HepG2 (cell line): ENCODE measurements at regions not wholly inside any gene's neighbourhood (a gene's known extent, or its start where the extent isn't known, plus 50 kb on each side); places are given as distances from the start of the nearest gene placed in this dataset.

Experiments used
- ATAC-seq: fragments of 200-7000 bp; cut with Tn5 transposase; 3 replicates; pipeline ENCODE4 v1.9.1; 2020; ENCODE audit warnings: mild to moderate bottlenecking, moderate library complexity
- BruUV-seq: library from RNA; stranded (reverse); fragments of 400-500 nt; replicated peaks from 2 replicates; lab custom pipeline; 2021; lab: Mats Ljungman, UMichigan
- CTCF ChIA-PET: fragments of 300-600 bp; formaldehyde crosslinking; extraction: SDS; loops from one replicate; lab custom pipeline; 2021; ENCODE audit warnings: low total read pairs, inconsistent platforms, low intra/inter-chr PET ratio; lab: Yijun Ruan, JAX
- POLR2A ChIA-PET: fragments of 350-600 bp; sonication (Branson Sonifier 250); formaldehyde crosslinking; loops from one replicate; lab custom pipeline; 2020; ENCODE audit warnings: antibody characterized with exemption, inconsistent platforms; lab: Yijun Ruan, JAX
- DNase-seq: peaks from one replicate; pipeline ENCODE4 v3.0.0-alpha.2; 2015; ENCODE audit warnings: low spot score
- FAIRE-seq: peaks from 3 replicates; lab custom pipeline; 2011; peaks lifted over from hg19 to GRCh38; lab: Jason Lieb, UNC
- H2AFZ ChIP-seq: one replicate; pipeline ENCODE4 v1.6.1; 2011; ENCODE audit warnings: low read length, inconsistent platforms
- H3K27ac ChIP-seq: fragments of 300-600 bp; 3 replicates; pipeline ENCODE4 v1.8.0; 2011; ENCODE audit warnings: mixed run types, mild to moderate bottlenecking, mixed read lengths, low read length, inconsistent platforms; ENCODE audit not compliant: insufficient read depth; ENCODE audit errors: extremely low read length
- H3K27me3 ChIP-seq, 2 experiments: fragments of 200-600 bp in 1 of 2; 2 replicates in 1 of 2; 3 replicates in 1 of 2; pipeline versions ENCODE4 v1.6.0 to v1.8.0; 2011; ENCODE audit warnings: low read length in 2 of 2, mild to moderate bottlenecking in 2 of 2, moderate library complexity in 2 of 2, inconsistent platforms in 1 of 2; ENCODE audit not compliant: insufficient read depth in 2 of 2, control insufficient read depth in 1 of 2
- H3K36me3 ChIP-seq, 2 experiments: fragments of 200-600 bp in 1 of 2; replicated peaks in 1 of 2; 2 replicates in 1 of 2; 3 replicates in 1 of 2; pipeline versions ENCODE4 v1.5.1 to v1.8.0; 2011; ENCODE audit warnings: low read length in 2 of 2, inconsistent platforms in 1 of 2; ENCODE audit not compliant: insufficient read depth in 2 of 2, control insufficient read depth in 1 of 2
- H3K4me1 ChIP-seq: 2 replicates; pipeline ENCODE4 v1.5.1; 2012; ENCODE audit warnings: low read length, inconsistent platforms; ENCODE audit not compliant: insufficient read depth
- H3K4me2 ChIP-seq: 2 replicates; pipeline ENCODE4 v1.6.0; 2011; ENCODE audit warnings: low read depth, low read length, inconsistent platforms
- H3K4me3 ChIP-seq, 3 experiments: fragments of 200-600 bp in 1 of 3; sonication (generic), shearing (Covaris generic) in 1 of 3; replicated peaks in 1 of 3; 2 replicates each; pipeline ENCODE4 v1.5.1; 2011 to 2016; ENCODE audit warnings: low read length in 3 of 3, inconsistent platforms in 2 of 3, low read depth in 2 of 3, mild to moderate bottlenecking in 2 of 3, control low read depth in 1 of 3, mixed read lengths in 1 of 3; ENCODE audit not compliant: insufficient read depth in 1 of 3
- H3K79me2 ChIP-seq: one replicate; pipeline ENCODE4 v1.6.1; 2011; ENCODE audit warnings: low read length, inconsistent platforms; ENCODE audit not compliant: insufficient read depth
- H3K9ac ChIP-seq: 2 replicates; pipeline ENCODE4 v1.6.0; 2011; ENCODE audit warnings: mild to moderate bottlenecking, low read depth, low read length, inconsistent platforms; ENCODE audit not compliant: insufficient read depth
- H3K9me3 ChIP-seq: 2 replicates; pipeline ENCODE4 v1.5.1; 2012; ENCODE audit warnings: mild to moderate bottlenecking, low read length
- H4K20me1 ChIP-seq: 2 replicates; pipeline ENCODE4 v1.6.0; 2011; ENCODE audit warnings: inconsistent platforms, mild to moderate bottlenecking, low read length, moderate library complexity; ENCODE audit not compliant: insufficient read depth
- CENPT ChIP-seq: sonication (generic); formaldehyde crosslinking; IDR thresholded peaks from 2 replicates; pipeline ENCODE4 v1.8.0; 2022; ENCODE audit warnings: low read depth, mild to moderate bottlenecking, moderate library complexity, missing genetic modification reagents
- E2F5 ChIP-seq: sonication (generic); formaldehyde crosslinking; conservative IDR thresholded peaks from 2 replicates; pipeline ENCODE4 v1.4.0; 2020; ENCODE audit warnings: missing genetic modification reagents
- ELF3 ChIP-seq: IDR thresholded peaks from 2 replicates; pipeline ENCODE4 v1.6.1; 2016; ENCODE audit warnings: missing genetic modification reagents, missing compliant biosample characterization
- PLSCR1 ChIP-seq: sonication (generic); formaldehyde crosslinking; IDR thresholded peaks from 2 replicates; pipeline ENCODE4 v1.5.0; 2020; ENCODE audit warnings: missing genetic modification reagents, mild to moderate bottlenecking, borderline replicate concordance
- ZNF224 ChIP-seq: sonication (generic); formaldehyde crosslinking; IDR thresholded peaks from 2 replicates; pipeline ENCODE4 v1.5.0; 2020; ENCODE audit warnings: mild to moderate bottlenecking, missing genetic modification reagents
- ZNF230 ChIP-seq: sonication (generic); formaldehyde crosslinking; IDR thresholded peaks from 2 replicates; pipeline ENCODE4 v1.4.0; 2020; ENCODE audit warnings: mild to moderate bottlenecking, missing genetic modification reagents
- ZNF484 ChIP-seq: sonication (generic); formaldehyde crosslinking; IDR thresholded peaks from 2 replicates; pipeline ENCODE4 v1.5.1; 2020; ENCODE audit warnings: mild to moderate bottlenecking, low read depth, missing genetic modification reagents, borderline replicate concordance
- ZNF704 ChIP-seq: sonication (generic); formaldehyde crosslinking; IDR thresholded peaks from 2 replicates; pipeline ENCODE4 v1.8.1; 2023; ENCODE audit warnings: mild to moderate bottlenecking, inconsistent platforms, moderate library complexity, missing genetic modification reagents, borderline replicate concordance
- WGBS: methylation state at CpG from one replicate; pipeline ENCODE4 v1.1.6; 2017; ENCODE audit warnings: low lambda C conversion rate; 5-methylcytosine and 5-hydroxymethylcytosine counted together
- in situ Hi-C: cut with HindIII; loops from 2 replicates; pipeline ENCODE4 v1.10.0; 2017; ENCODE audit warnings: low pct_unique_long_range_greater_than_20kb; ENCODE audit not compliant: extremely low pct_ligation_motif_present
- intact Hi-C: fragments of 100-400 bp; cut with micrococcal nuclease; formaldehyde crosslinking; loops from one replicate; pipeline ENCODE4 v1.10.0; 2022; ENCODE audit not compliant: unreplicated experiment

GRCh38 chr13:22135446-22135845 lies 464.6 kb downstream of the FGF9 start:
- DNase-seq: no peak
- CTCF ChIA-PET: no interaction called here

More at GRCh38 chr13:22135446-22135845, 464.6 kb downstream of the FGF9 start:
- H3K36me3 ChIP-seq: no peaks in the 10 kb centered on the region
- H3K27ac ChIP-seq: no peak overlapping the region
- BruUV-seq: no TSS peak
- H3K4me3 ChIP-seq: no peak overlapping the region
- TF ChIP-seq CENPT (CRISPR knock-in tag): no peak
- TF ChIP-seq PLSCR1 (CRISPR knock-in tag): no peak
- no peak for TF ChIP-seq ELF3
- no peak for TF ChIP-seq ZNF484 (CRISPR knock-in tag)
- no peak for TF ChIP-seq ZNF224
- TF ChIP-seq ZNF704 (CRISPR knock-in tag): no peak
- TF ChIP-seq E2F5 (CRISPR knock-in tag): no peak
- TF ChIP-seq ZNF230: no peak
- no peak overlapping the region for H2AFZ ChIP-seq
- H3K4me1 ChIP-seq: no peaks in the 10 kb centered on the region
- H3K9ac ChIP-seq: no peak overlapping the region
- H3K27me3 ChIP-seq: no peaks in the 10 kb centered on the region
- WGBS: 19% methylated on average over 6 of the region's 6 CpGs
- intact Hi-C loops: no loop called here
- no peaks in the 10 kb centered on the region for H3K79me2 ChIP-seq
- FAIRE-seq (no peak), ATAC-seq (no peak)
- H3K4me2 ChIP-seq: no peak overlapping the region
- POLR2A ChIA-PET: no interaction called here
- H4K20me1 ChIP-seq: no peaks in the 10 kb centered on the region
- in situ Hi-C loops: no loop called here
- no peaks in the 10 kb centered on the region for H3K9me3 ChIP-seq
